Endothelial cell of umbilical vein (primary cell): ENCODE measurements at regions not wholly inside any gene's neighbourhood (a gene's known extent, or its start where the extent isn't known, plus 50 kb on each side); places are given as distances from the start of the nearest gene placed in this dataset.

ENCODE experiments used
- EZH2 ChIP-seq: IDR thresholded peaks from 2 replicates; pipeline ENCODE4 v1.6.1; 2012; ENCODE audit warnings: borderline replicate concordance, low read depth, mild to moderate bottlenecking, moderate library complexity, low read length, inconsistent platforms; ENCODE audit not compliant: severe bottlenecking
- MAX ChIP-seq: IDR thresholded peaks from 2 replicates; pipeline ENCODE4 v1.6.1; 2011; ENCODE audit not compliant: insufficient read depth, insufficient read length
- POLR2A ChIP-seq: IDR thresholded peaks from 2 replicates; pipeline ENCODE4 v1.6.1; 2012; ENCODE audit warnings: low read depth, mild to moderate bottlenecking, control low read depth, low read length
- POLR2AphosphoS5 ChIP-seq: IDR thresholded peaks from 2 replicates; pipeline ENCODE4 v1.6.1; 2012; ENCODE audit warnings: low read depth, mild to moderate bottlenecking, control low read depth, low read length, moderate library complexity; ENCODE audit not compliant: insufficient read depth
- TF ChIP-seq, protein P1 (sequence below), 2 donors: IDR thresholded peaks; 1 replicate in 1 of 2; 2 replicates in 1 of 2; pipeline ENCODE4 v1.5.1; 2011; ENCODE audit warnings: low read length in 2 of 2, mild to moderate bottlenecking in 2 of 2, moderate library complexity in 2 of 2, control low read depth in 1 of 2, inconsistent platforms in 1 of 2, low read depth in 1 of 2; ENCODE audit not compliant: insufficient read depth in 1 of 2; ENCODE audit errors: extremely low read depth in 1 of 2

GRCh38 chr4:130478406-130478805, 1382.5 kb downstream of the C4orf33 start:
- TF ChIP-seq POLR2A = no peak
- TF ChIP-seq, protein P1, sequence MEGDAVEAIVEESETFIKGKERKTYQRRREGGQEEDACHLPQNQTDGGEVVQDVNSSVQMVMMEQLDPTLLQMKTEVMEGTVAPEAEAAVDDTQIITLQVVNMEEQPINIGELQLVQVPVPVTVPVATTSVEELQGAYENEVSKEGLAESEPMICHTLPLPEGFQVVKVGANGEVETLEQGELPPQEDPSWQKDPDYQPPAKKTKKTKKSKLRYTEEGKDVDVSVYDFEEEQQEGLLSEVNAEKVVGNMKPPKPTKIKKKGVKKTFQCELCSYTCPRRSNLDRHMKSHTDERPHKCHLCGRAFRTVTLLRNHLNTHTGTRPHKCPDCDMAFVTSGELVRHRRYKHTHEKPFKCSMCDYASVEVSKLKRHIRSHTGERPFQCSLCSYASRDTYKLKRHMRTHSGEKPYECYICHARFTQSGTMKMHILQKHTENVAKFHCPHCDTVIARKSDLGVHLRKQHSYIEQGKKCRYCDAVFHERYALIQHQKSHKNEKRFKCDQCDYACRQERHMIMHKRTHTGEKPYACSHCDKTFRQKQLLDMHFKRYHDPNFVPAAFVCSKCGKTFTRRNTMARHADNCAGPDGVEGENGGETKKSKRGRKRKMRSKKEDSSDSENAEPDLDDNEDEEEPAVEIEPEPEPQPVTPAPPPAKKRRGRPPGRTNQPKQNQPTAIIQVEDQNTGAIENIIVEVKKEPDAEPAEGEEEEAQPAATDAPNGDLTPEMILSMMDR (IDR thresholded peaks at IDR 0.05; ENCODE audit: extremely low read depth in 1 of 2, insufficient read depth in 1 of 2, low read depth in 1 of 2, low read length in 2 of 2) = no peak
- no peak for TF ChIP-seq POLR2AphosphoS5
- TF ChIP-seq MAX = no peak
- no peak for TF ChIP-seq EZH2
